HFF-Myc (cell line): ENCODE measurements at regions not wholly inside any gene's neighbourhood (a gene's known extent, or its start where the extent isn't known, plus 50 kb on each side); places are given as distances from the start of the nearest gene placed in this dataset.

ENCODE experiments used
- DNase-seq: peaks from one replicate; pipeline ENCODE4 v3.0.0-alpha.2; 2011; ENCODE audit warnings: low read depth; ENCODE audit errors: extremely low read depth
- H3K4me3 ChIP-seq: replicated peaks from 2 replicates; pipeline ENCODE4 v1.5.1; 2011; ENCODE audit warnings: low read depth, mild to moderate bottlenecking, control low read depth, low read length
- CTCF ChIP-seq: IDR thresholded peaks from 2 replicates; pipeline ENCODE4 v1.5.1; 2012; ENCODE audit warnings: mild to moderate bottlenecking, low read depth, low read length, control low read depth; ENCODE audit errors: missing control alignments

- TF ChIP-seq CTCF, result no peak
- no peak overlapping the region for H3K4me3 ChIP-seq
- no peak for DNase-seq
Observed at GRCh38 chr3:21835264-21835663, 84.3 kb upstream of the ZNF385D start.

GRCh38 chr3:21836227-21836626, 85.2 kb upstream of the ZNF385D start:
- no peak for TF ChIP-seq CTCF
- DNase-seq, result no peak
- H3K4me3 ChIP-seq, result no peak overlapping the region

- TF ChIP-seq CTCF, result no peak
- no peak overlapping the region for H3K4me3 ChIP-seq
- DNase-seq, result no peak
Observed at GRCh38 chr3:21839176-21839575, 88.2 kb upstream of the ZNF385D start.

- H3K4me3 ChIP-seq, result no peak overlapping the region
- peak; percentile 41 for DNase-seq
- peak; percentile 24 for TF ChIP-seq CTCF
Observed at GRCh38 chr3:21839592-21839991, 88.6 kb upstream of the ZNF385D start.

GRCh38 chr3:21847005-21847404, 96.0 kb upstream of the ZNF385D start:
- no peak overlapping the region for H3K4me3 ChIP-seq
- DNase-seq, result no peak
- TF ChIP-seq CTCF, result no peak

- no peak for TF ChIP-seq CTCF
- H3K4me3 ChIP-seq, result no peak overlapping the region
- DNase-seq, result no peak
Observed at GRCh38 chr3:21859124-21860081, 108.4 kb upstream of the ZNF385D start.
